Gastroesophageal sphincter (tissue), 3 donors: ENCODE measurements at regions not wholly inside any gene's neighbourhood (a gene's known extent, or its start where the extent isn't known, plus 50 kb on each side); places are given as distances from the start of the nearest gene placed in this dataset.

Source experiments
- EP300 ChIP-seq: sonication (generic); formaldehyde crosslinking; IDR thresholded peaks from one replicate; pipeline ENCODE4 v1.6.1; 2017; ENCODE audit warnings: antibody characterized with exemption, mild to moderate bottlenecking
- POLR2A ChIP-seq, 2 donors: fragments of 450-650 bp; IDR thresholded peaks; one replicate each; pipeline ENCODE4 v1.6.1; 2017; ENCODE audit warnings: antibody characterized with exemption in 2 of 2, mild to moderate bottlenecking in 2 of 2, moderate library complexity in 1 of 2
- TF ChIP-seq, protein P1 (sequence below), 4 experiments: fragments of 200-600 bp in 2 of 4; fragments of 450-650 bp in 2 of 4; sonication (generic) in 1 of 4; IDR thresholded peaks; one replicate each; pipeline ENCODE4 v1.5.1; 2017 to 2019; ENCODE audit warnings: antibody characterized with exemption in 4 of 4, mild to moderate bottlenecking in 2 of 4, moderate library complexity in 2 of 4

DNA sequence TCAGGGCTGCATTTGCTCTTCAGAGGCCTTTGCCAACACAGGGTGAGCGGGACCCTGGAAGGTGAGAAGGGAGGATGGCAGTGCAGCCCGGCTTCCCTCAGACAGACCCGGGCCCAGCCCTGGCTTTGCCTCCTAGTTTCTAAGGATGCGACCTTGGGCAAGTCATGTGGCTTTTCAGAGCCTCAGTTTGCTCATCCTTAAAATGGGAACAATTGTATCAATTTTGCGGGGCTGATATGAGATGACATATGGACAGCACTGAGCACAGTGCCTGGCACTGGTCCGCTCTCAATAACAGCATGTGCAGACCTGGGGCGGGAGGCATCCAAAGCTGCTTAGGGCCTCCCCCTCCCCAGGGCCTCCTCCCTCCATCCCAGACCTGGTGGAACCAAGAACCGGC is 74.7 kb upstream of the THY1 start:
- TF ChIP-seq, protein P1, sequence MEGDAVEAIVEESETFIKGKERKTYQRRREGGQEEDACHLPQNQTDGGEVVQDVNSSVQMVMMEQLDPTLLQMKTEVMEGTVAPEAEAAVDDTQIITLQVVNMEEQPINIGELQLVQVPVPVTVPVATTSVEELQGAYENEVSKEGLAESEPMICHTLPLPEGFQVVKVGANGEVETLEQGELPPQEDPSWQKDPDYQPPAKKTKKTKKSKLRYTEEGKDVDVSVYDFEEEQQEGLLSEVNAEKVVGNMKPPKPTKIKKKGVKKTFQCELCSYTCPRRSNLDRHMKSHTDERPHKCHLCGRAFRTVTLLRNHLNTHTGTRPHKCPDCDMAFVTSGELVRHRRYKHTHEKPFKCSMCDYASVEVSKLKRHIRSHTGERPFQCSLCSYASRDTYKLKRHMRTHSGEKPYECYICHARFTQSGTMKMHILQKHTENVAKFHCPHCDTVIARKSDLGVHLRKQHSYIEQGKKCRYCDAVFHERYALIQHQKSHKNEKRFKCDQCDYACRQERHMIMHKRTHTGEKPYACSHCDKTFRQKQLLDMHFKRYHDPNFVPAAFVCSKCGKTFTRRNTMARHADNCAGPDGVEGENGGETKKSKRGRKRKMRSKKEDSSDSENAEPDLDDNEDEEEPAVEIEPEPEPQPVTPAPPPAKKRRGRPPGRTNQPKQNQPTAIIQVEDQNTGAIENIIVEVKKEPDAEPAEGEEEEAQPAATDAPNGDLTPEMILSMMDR (IDR thresholded peaks at IDR 0.05), result no peak
- no peak for TF ChIP-seq EP300
- TF ChIP-seq POLR2A (IDR thresholded peaks at IDR 0.05), result no peak
